ENCODE measurements at regions not wholly inside any gene's neighbourhood (a gene's known extent, or its start where the extent isn't known, plus 50 kb on each side); places are given as distances from the start of the nearest gene placed in this dataset.

GRCh38 chr6:90780141-90780540, 193.3 kb upstream of the MAP3K7 start:
- TF ChIP-seq EZH2 (IDR thresholded peaks at IDR 0.05; ENCODE audit: borderline replicate concordance, low read length) (no peak), CTCF (conservative IDR thresholded peaks at IDR 0.05 in 1 of 2, IDR thresholded peaks at IDR 0.05 in 1 of 2; ENCODE audit: extremely low read depth in 1 of 2, insufficient read depth in 1 of 2, low read depth in 1 of 2, low read length in 2 of 2) (no peak)

Data from mammary epithelial cell (primary cell).